GM23248 (cell line): ENCODE measurements at regions not wholly inside any gene's neighbourhood (a gene's known extent, or its start where the extent isn't known, plus 50 kb on each side); places are given as distances from the start of the nearest gene placed in this dataset.

Experiments used
- DNase-seq: peaks from one replicate; pipeline ENCODE4 v3.0.0-alpha.2; 2015
- H2AFZ ChIP-seq: fragments of 200-600 bp; sonication (generic); 2 replicates; pipeline ENCODE4 v1.6.1; 2016; ENCODE audit warnings: antibody characterized with exemption
- H3F3A ChIP-seq: fragments of 200-600 bp; sonication (generic); 2 replicates; pipeline ENCODE4 v1.6.1; 2016; ENCODE audit warnings: mild to moderate bottlenecking, antibody characterized with exemption, mixed run types; ENCODE audit not compliant: insufficient read depth
- H3K27ac ChIP-seq: fragments of 200-600 bp; sonication (generic); 2 replicates; pipeline ENCODE4 v1.5.1; 2016; ENCODE audit warnings: mild to moderate bottlenecking
- H3K27me3 ChIP-seq: fragments of 200-600 bp; sonication (generic); replicated peaks from 2 replicates; pipeline ENCODE4 v1.6.1; 2016; ENCODE audit warnings: mild to moderate bottlenecking; ENCODE audit not compliant: insufficient read depth
- H3K36me3 ChIP-seq: fragments of 200-600 bp; sonication (generic); 2 replicates; pipeline ENCODE4 v1.6.1; 2016; ENCODE audit warnings: low read depth, mild to moderate bottlenecking
- H3K4me1 ChIP-seq: fragments of 200-600 bp; sonication (generic); 2 replicates; pipeline ENCODE4 v1.6.1; 2016; ENCODE audit warnings: mild to moderate bottlenecking; ENCODE audit not compliant: insufficient read depth
- H3K4me2 ChIP-seq: fragments of 200-600 bp; sonication (generic); one replicate; pipeline ENCODE4 v1.6.1; 2016; ENCODE audit warnings: mild to moderate bottlenecking; ENCODE audit not compliant: unreplicated experiment
- H3K4me3 ChIP-seq: fragments of 200-600 bp; sonication (generic); 2 replicates; pipeline ENCODE4 v1.5.1; 2016; ENCODE audit warnings: mild to moderate bottlenecking
- H3K79me2 ChIP-seq: fragments of 200-600 bp; sonication (generic); 2 replicates; pipeline ENCODE4 v1.6.1; 2016; ENCODE audit warnings: mild to moderate bottlenecking; ENCODE audit not compliant: insufficient read depth
- H3K9ac ChIP-seq: fragments of 200-600 bp; sonication (generic); 2 replicates; pipeline ENCODE4 v1.6.1; 2016; ENCODE audit warnings: mild to moderate bottlenecking
- H3K9me2 ChIP-seq: fragments of 200-600 bp; sonication (generic); 2 replicates; pipeline ENCODE4 v1.6.1; 2016; ENCODE audit warnings: mixed run types, mild to moderate bottlenecking, moderate library complexity; ENCODE audit not compliant: insufficient read depth
- H3K9me3 ChIP-seq: fragments of 200-600 bp; sonication (generic); one replicate; pipeline ENCODE4 v1.6.1; 2017; ENCODE audit warnings: low read depth
- H4K20me1 ChIP-seq: fragments of 200-600 bp; sonication (generic); 2 replicates; pipeline ENCODE4 v1.6.0; 2016; ENCODE audit not compliant: insufficient read depth
- EZH2 ChIP-seq: fragments of 200-600 bp; sonication (generic); IDR thresholded peaks from 2 replicates; pipeline ENCODE4 v1.6.1; 2018; ENCODE audit warnings: antibody characterized with exemption, mild to moderate bottlenecking; ENCODE audit not compliant: insufficient read depth, poor library complexity, severe bottlenecking
- EZH2phosphoT487 ChIP-seq: fragments of 200-600 bp; sonication (generic); IDR thresholded peaks from 2 replicates; pipeline ENCODE4 v1.6.1; 2018; ENCODE audit warnings: antibody characterized with exemption, moderate library complexity, mild to moderate bottlenecking, low read depth; ENCODE audit not compliant: insufficient read depth
- WGBS, 2 experiments: methylation state at CpG; one replicate each; pipeline ENCODE4 v1.1.6; 2015 to 2017; ENCODE audit warnings: low lambda C conversion rate in 2 of 2, low coverage in 1 of 2; ENCODE audit errors: missing lambda C conversion rate in 2 of 2; 5-methylcytosine and 5-hydroxymethylcytosine counted together
- in situ Hi-C: fragments of 300-500 bp; cut with MboI; formaldehyde crosslinking; loops from 2 replicates; pipeline ENCODE4 v1.15.0; 2020

DNA sequence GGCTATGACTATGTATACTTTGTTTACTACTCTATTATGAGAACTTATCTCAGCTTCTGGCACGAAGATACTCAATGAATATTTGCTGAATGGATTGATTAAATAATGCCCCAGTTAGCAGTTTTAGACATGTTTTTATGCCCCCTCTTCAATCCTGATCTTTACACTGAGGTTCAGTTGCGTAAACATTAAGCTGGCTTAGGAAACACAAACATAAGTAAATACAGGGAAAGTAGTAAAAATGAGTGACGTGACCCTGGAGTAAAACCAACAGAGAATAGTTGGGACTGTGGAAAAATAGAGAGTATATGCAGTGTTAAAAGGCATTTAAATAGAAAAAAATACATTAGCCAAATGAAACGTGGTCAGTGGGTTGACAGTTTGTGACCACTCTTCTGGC is 387.0 kb upstream of the ACTRT1 start:
- TF ChIP-seq EZH2 (no peak), EZH2phosphoT487 (no peak)
- Histone ChIP-seq H3K9me3 (no peaks in the 10 kb centered on the region), H3K27ac (no peak overlapping the region), H3K4me1 (no peaks in the 10 kb centered on the region), H3K9ac (no peak overlapping the region), H3K9me2 (no peaks in the 10 kb centered on the region), H3K36me3 (no peaks in the 10 kb centered on the region), H3K27me3 (no peaks in the 10 kb centered on the region), H3K4me2 (no peak overlapping the region), H3F3A (no peaks in the 10 kb centered on the region), H4K20me1 (no peaks in the 10 kb centered on the region), H2AFZ (no peak overlapping the region), H3K4me3 (no peak overlapping the region), H3K79me2 (no peaks in the 10 kb centered on the region)
- 7 to 21% methylated on average over 3 to 4 of the region's 4 CpGs for WGBS, 2 experiments
- no peak for DNase-seq
- in situ Hi-C loops: no loop called here

GRCh38 chrX:128438082-128438481 is 385.9 kb upstream of the ACTRT1 start:
- H2AFZ ChIP-seq: no peak overlapping the region
- H3K4me1 ChIP-seq: no peaks in the 10 kb centered on the region
- no peaks in the 10 kb centered on the region for H3F3A ChIP-seq
- H3K79me2 ChIP-seq: no peaks in the 10 kb centered on the region
- no peaks in the 10 kb centered on the region for H3K36me3 ChIP-seq
- H3K9me3 ChIP-seq: no peaks in the 10 kb centered on the region
- no peaks in the 10 kb centered on the region for H3K27me3 ChIP-seq
- no peaks in the 10 kb centered on the region for H3K9me2 ChIP-seq
- WGBS, 2 experiments: 14 to 18% methylated on average over 4 of the region's 4 CpGs
- in situ Hi-C loops: no loop called here
- H3K4me2 ChIP-seq: no peak overlapping the region
- DNase-seq: no peak
- no peak overlapping the region for H3K4me3 ChIP-seq
- no peaks in the 10 kb centered on the region for H4K20me1 ChIP-seq
- no peak for TF ChIP-seq EZH2phosphoT487
- no peak for TF ChIP-seq EZH2
- no peak overlapping the region for H3K27ac ChIP-seq
- no peak overlapping the region for H3K9ac ChIP-seq

DNA sequence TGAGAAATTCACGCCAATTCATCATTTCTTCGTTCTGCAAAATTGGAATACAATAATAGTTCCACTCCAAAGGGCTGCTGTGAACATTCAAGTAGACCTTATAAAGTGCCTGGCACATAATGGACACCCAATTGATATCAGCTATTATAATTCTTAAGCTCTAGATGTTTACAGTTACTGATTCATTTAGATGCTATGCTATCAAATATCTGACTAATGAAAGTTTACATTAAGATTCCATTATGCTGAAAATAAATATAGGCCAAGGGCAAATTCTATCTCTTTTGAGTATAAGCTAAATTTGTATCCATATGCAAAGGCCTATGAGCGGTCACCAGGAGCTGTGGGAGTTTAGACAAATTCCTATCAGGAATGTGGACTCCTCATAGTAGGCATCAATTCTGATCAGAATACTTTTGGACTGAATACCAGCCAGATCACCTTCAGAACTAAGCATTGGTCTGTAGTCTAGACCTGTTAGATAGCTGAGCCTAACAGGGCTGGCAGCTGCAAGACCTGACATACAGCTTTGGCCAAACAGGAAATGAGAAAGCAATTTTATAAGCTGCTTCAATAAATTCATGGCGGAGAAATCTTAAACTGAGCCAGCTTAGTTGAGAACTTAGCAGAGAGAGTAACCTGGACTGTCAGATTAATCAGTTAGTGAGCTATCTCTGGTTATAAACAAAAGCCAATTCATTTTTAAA is 384.3 kb upstream of the ACTRT1 start:
- Histone ChIP-seq H4K20me1 (no peaks in the 10 kb centered on the region), H3K4me2 (no peak overlapping the region), H3K36me3 (no peaks in the 10 kb centered on the region), H3K79me2 (no peaks in the 10 kb centered on the region), H2AFZ (no peak overlapping the region), H3K27ac (no peak overlapping the region), H3K4me3 (no peak overlapping the region), H3F3A (no peaks in the 10 kb centered on the region), H3K27me3 (no peaks in the 10 kb centered on the region), H3K9me2 (no peaks in the 10 kb centered on the region), H3K9ac (no peak overlapping the region), H3K9me3 (no peaks in the 10 kb centered on the region), H3K4me1 (no peaks in the 10 kb centered on the region)
- TF ChIP-seq EZH2phosphoT487: no peak
- TF ChIP-seq EZH2: no peak
- in situ Hi-C loops: no loop called here
- 12 to 23% methylated on average over 4 of the region's 4 CpGs for WGBS, 2 experiments
- no peak for DNase-seq

- Histone ChIP-seq H3K9ac (no peak overlapping the region), H4K20me1 (no peaks in the 10 kb centered on the region), H3K4me1 (no peaks in the 10 kb centered on the region), H2AFZ (no peak overlapping the region), H3K9me2 (no peaks in the 10 kb centered on the region), H3K79me2 (no peaks in the 10 kb centered on the region), H3K4me2 (no peak overlapping the region), H3K9me3 (no peaks in the 10 kb centered on the region), H3K36me3 (no peaks in the 10 kb centered on the region), H3K4me3 (no peak overlapping the region), H3K27ac (no peak overlapping the region), H3F3A (no peaks in the 10 kb centered on the region), H3K27me3 (no peaks in the 10 kb centered on the region)
- TF ChIP-seq EZH2 (no peak), EZH2phosphoT487 (no peak)
- in situ Hi-C loops: no loop called here
- DNase-seq: no peak
Measured at GRCh38 chrX:128425546-128425945, 373.3 kb upstream of the ACTRT1 start.

GRCh38 chrX:128408842-128409241 is 356.6 kb upstream of the ACTRT1 start:
- no peaks in the 10 kb centered on the region for H3K4me1 ChIP-seq
- H3K4me2 ChIP-seq: no peak overlapping the region
- no peaks in the 10 kb centered on the region for H3K9me2 ChIP-seq
- WGBS, 2 experiments: 5 to 9% methylated on average over 3 of the region's 3 CpGs
- no peaks in the 10 kb centered on the region for H3K27me3 ChIP-seq
- H3K4me3 ChIP-seq: no peak overlapping the region
- no peaks in the 10 kb centered on the region for H3K36me3 ChIP-seq
- TF ChIP-seq EZH2phosphoT487 (no peak), EZH2 (no peak)
- H3K27ac ChIP-seq: no peak overlapping the region
- H2AFZ ChIP-seq: no peak overlapping the region
- no peak overlapping the region for H3K9ac ChIP-seq
- H3F3A ChIP-seq: no peaks in the 10 kb centered on the region
- H4K20me1 ChIP-seq: no peaks in the 10 kb centered on the region
- H3K79me2 ChIP-seq: no peaks in the 10 kb centered on the region
- H3K9me3 ChIP-seq: no peaks in the 10 kb centered on the region
- in situ Hi-C loops: no loop called here
- DNase-seq: no peak
